HepG2 (cell line): ENCODE measurements at regions not wholly inside any gene's neighbourhood (a gene's known extent, or its start where the extent isn't known, plus 50 kb on each side); places are given as distances from the start of the nearest gene placed in this dataset.

Experiments
- ARID2 ChIP-seq: sonication (generic); formaldehyde crosslinking; IDR thresholded peaks from 2 replicates; pipeline ENCODE4 v1.8.1; 2022; ENCODE audit warnings: mild to moderate bottlenecking, missing genetic modification reagents, borderline replicate concordance
- HNRNPL ChIP-seq: fragments of 200-400 bp; formaldehyde crosslinking; IDR thresholded peaks from 2 replicates; pipeline ENCODE4 v1.6.1; 2017; ENCODE audit warnings: mild to moderate bottlenecking, low read depth, low read length
- MTA1 ChIP-seq: sonication (generic); formaldehyde crosslinking; IDR thresholded peaks from 2 replicates; pipeline ENCODE4 v1.4.0; 2020; ENCODE audit warnings: missing genetic modification reagents, mild to moderate bottlenecking, borderline replicate concordance
- ZNF296 ChIP-seq: sonication (generic); formaldehyde crosslinking; conservative IDR thresholded peaks from 2 replicates; pipeline ENCODE4 v1.5.0; 2020; ENCODE audit warnings: mild to moderate bottlenecking, missing genetic modification reagents
- ZNF317 ChIP-seq: sonication (generic); formaldehyde crosslinking; IDR thresholded peaks from 2 replicates; pipeline ENCODE4 v1.5.0; 2020; ENCODE audit warnings: mild to moderate bottlenecking, missing genetic modification reagents
- ZNF550 ChIP-seq: sonication (generic); formaldehyde crosslinking; IDR thresholded peaks from 2 replicates; pipeline ENCODE4 v1.4.0; 2020; ENCODE audit warnings: mild to moderate bottlenecking, missing genetic modification reagents, borderline replicate concordance
- ZNF672 ChIP-seq: sonication (generic); formaldehyde crosslinking; IDR thresholded peaks from 2 replicates; pipeline ENCODE4 v1.8.1; 2022; ENCODE audit warnings: missing genetic modification reagents
- TF ChIP-seq, protein P1 (sequence below): sonication (generic); formaldehyde crosslinking; IDR thresholded peaks from one replicate; pipeline ENCODE4 v1.5.1; 2020; ENCODE audit warnings: mild to moderate bottlenecking, missing genetic modification reagents; ENCODE audit errors: not compliant biosample characterization

DNA sequence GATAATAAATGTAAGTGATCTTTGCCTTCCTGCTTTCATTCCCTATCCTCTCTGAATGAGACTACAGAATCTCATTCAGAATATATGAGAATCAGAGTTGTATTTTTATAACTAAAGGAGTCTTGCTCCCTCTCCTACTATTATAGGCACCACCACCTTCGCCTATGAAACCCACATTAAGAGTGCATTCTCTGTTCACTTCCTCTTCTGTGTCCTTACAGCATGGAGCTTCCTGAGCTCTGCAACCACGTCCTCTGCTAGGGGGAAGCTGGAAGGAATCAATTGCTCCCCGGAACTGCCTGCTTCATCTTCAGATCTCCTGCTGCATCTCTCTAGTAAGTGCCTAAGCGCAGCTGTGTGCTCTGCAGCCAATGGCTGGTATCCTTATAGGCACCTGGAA is 820.7 kb downstream of the GRID1 start (continued):
- TF ChIP-seq ARID2 (CRISPR knock-in tag): no peak
- no peak for TF ChIP-seq ZNF672 (CRISPR knock-in tag)
- TF ChIP-seq ZNF296 (CRISPR knock-in tag): no peak
- no peak for TF ChIP-seq HNRNPL
- TF ChIP-seq ZNF317: no peak
- TF ChIP-seq, protein P1, sequence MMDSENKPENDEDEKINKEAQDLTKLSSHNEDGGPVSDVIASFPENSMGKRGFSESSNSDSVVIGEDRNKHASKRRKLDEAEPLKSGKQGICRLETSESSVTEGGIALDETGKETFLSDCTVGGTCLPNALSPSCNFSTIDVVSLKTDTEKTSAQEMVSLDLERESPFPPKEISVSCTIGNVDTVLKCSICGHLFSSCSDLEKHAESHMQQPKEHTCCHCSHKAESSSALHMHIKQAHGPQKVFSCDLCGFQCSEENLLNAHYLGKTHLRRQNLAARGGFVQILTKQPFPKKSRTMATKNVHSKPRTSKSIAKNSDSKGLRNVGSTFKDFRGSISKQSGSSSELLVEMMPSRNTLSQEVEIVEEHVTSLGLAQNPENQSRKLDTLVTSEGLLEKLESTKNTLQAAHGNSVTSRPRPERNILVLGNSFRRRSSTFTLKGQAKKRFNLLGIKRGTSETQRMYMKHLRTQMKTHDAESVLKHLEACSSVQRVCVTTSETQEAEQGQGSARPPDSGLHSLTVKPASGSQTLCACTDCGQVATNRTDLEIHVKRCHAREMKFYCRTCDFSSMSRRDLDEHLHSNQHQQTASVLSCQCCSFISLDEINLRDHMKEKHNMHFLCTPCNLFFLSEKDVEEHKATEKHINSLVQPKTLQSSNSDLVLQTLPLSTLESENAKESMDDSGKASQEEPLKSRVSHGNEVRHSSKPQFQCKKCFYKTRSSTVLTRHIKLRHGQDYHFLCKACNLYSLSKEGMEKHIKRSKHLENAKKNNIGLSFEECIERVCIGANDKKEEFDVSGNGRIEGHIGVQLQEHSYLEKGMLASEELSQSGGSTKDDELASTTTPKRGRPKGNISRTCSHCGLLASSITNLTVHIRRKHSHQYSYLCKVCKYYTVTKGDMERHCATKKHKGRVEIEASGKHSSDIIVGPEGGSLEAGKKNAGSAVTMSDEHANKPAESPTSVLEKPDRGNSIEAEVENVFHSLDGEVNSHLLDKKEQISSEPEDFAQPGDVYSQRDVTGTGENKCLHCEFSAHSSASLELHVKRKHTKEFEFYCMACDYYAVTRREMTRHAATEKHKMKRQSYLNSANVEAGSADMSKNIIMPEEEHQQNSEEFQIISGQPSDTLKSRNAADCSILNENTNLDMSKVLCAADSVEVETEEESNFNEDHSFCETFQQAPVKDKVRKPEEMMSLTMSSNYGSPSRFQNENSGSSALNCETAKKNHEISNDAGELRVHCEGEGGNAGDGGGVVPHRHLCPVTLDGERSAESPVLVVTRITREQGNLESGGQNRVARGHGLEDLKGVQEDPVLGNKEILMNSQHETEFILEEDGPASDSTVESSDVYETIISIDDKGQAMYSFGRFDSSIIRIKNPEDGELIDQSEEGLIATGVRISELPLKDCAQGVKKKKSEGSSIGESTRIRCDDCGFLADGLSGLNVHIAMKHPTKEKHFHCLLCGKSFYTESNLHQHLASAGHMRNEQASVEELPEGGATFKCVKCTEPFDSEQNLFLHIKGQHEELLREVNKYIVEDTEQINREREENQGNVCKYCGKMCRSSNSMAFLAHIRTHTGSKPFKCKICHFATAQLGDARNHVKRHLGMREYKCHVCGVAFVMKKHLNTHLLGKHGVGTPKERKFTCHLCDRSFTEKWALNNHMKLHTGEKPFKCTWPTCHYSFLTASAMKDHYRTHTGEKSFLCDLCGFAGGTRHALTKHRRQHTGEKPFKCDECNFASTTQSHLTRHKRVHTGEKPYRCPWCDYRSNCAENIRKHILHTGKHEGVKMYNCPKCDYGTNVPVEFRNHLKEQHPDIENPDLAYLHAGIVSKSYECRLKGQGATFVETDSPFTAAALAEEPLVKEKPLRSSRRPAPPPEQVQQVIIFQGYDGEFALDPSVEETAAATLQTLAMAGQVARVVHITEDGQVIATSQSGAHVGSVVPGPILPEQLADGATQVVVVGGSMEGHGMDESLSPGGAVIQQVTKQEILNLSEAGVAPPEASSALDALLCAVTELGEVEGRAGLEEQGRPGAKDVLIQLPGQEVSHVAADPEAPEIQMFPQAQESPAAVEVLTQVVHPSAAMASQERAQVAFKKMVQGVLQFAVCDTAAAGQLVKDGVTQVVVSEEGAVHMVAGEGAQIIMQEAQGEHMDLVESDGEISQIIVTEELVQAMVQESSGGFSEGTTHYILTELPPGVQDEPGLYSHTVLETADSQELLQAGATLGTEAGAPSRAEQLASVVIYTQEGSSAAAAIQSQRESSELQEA: no peak
- no peak for TF ChIP-seq MTA1
- no peak for TF ChIP-seq ZNF550
